ENCODE measurements at regions not wholly inside any gene's neighbourhood (a gene's known extent, or its start where the extent isn't known, plus 50 kb on each side); places are given as distances from the start of the nearest gene placed in this dataset.

GRCh38 chr7:41813286-41813685 lies 110.4 kb upstream of the INHBA start:
- TF ChIP-seq CTCF (IDR thresholded peaks at IDR 0.05; ENCODE audit: unreplicated experiment) = no peak
- Mint-ChIP-seq H3K4me3 (ENCODE audit: unreplicated experiment) (no peak overlapping the region), H3K4me1 (ENCODE audit: unreplicated experiment) (peaks cover 3% of the 10 kb centered on the region), H3K27ac (ENCODE audit: unreplicated experiment) (no peak overlapping the region), H3K36me3 (ENCODE audit: low read depth, unreplicated experiment) (no peaks in the 10 kb centered on the region), H3K9me3 (ENCODE audit: unreplicated experiment) (no peaks in the 10 kb centered on the region), H3K27me3 (ENCODE audit: unreplicated experiment) (no peaks in the 10 kb centered on the region)
- DNase-seq (ENCODE audit: low spot score) = no peak

GRCh38 chr7:41811941-41812340 lies 109.1 kb upstream of the INHBA start:
- H3K4me3 Mint-ChIP-seq (ENCODE audit: unreplicated experiment) = no peak overlapping the region
- no peaks in the 10 kb centered on the region for H3K27me3 Mint-ChIP-seq (ENCODE audit: unreplicated experiment)
- no peak for TF ChIP-seq CTCF (IDR thresholded peaks at IDR 0.05; ENCODE audit: unreplicated experiment)
- DNase-seq (ENCODE audit: low spot score) = no peak
- H3K4me1 Mint-ChIP-seq (ENCODE audit: unreplicated experiment) = peaks cover 3% of the 10 kb centered on the region
- no peaks in the 10 kb centered on the region for H3K9me3 Mint-ChIP-seq (ENCODE audit: unreplicated experiment)
- H3K36me3 Mint-ChIP-seq (ENCODE audit: low read depth, unreplicated experiment) = no peaks in the 10 kb centered on the region
- no peak overlapping the region for H3K27ac Mint-ChIP-seq (ENCODE audit: unreplicated experiment)

GRCh38 chr7:41809940-41810576 lies 107.2 kb upstream of the INHBA start:
- Mint-ChIP-seq H3K36me3 (ENCODE audit: low read depth, unreplicated experiment) (no peaks in the 10 kb centered on the region), H3K27me3 (ENCODE audit: unreplicated experiment) (no peaks in the 10 kb centered on the region), H3K27ac (ENCODE audit: unreplicated experiment) (no peak overlapping the region), H3K4me3 (ENCODE audit: unreplicated experiment) (no peak overlapping the region), H3K9me3 (ENCODE audit: unreplicated experiment) (no peaks in the 10 kb centered on the region), H3K4me1 (ENCODE audit: unreplicated experiment) (peaks cover 3% of the 10 kb centered on the region)
- no peak for TF ChIP-seq CTCF (IDR thresholded peaks at IDR 0.05; ENCODE audit: unreplicated experiment)
- no peak for DNase-seq (ENCODE audit: low spot score)

- TF ChIP-seq CTCF (IDR thresholded peaks at IDR 0.05; ENCODE audit: unreplicated experiment) = no peak
- Mint-ChIP-seq H3K27ac (ENCODE audit: unreplicated experiment) (no peak overlapping the region), H3K4me3 (ENCODE audit: unreplicated experiment) (no peak overlapping the region)
Observed at GRCh38 chr7:41809529-41809939, 106.6 kb upstream of the INHBA start.

GRCh38 chr7:41809116-41809515 lies 106.2 kb upstream of the INHBA start:
- no peaks in the 10 kb centered on the region for H3K27me3 Mint-ChIP-seq (ENCODE audit: unreplicated experiment)
- no peak for DNase-seq (ENCODE audit: low spot score)
- TF ChIP-seq CTCF (IDR thresholded peaks at IDR 0.05; ENCODE audit: unreplicated experiment) = no peak
- no peaks in the 10 kb centered on the region for H3K36me3 Mint-ChIP-seq (ENCODE audit: low read depth, unreplicated experiment)
- H3K4me1 Mint-ChIP-seq (ENCODE audit: unreplicated experiment) = peaks cover 3% of the 10 kb centered on the region
- no peaks in the 10 kb centered on the region for H3K9me3 Mint-ChIP-seq (ENCODE audit: unreplicated experiment)
- no peak overlapping the region for H3K27ac Mint-ChIP-seq (ENCODE audit: unreplicated experiment)
- no peak overlapping the region for H3K4me3 Mint-ChIP-seq (ENCODE audit: unreplicated experiment)

More at GRCh38 chr7:41809529-41809939, 106.6 kb upstream of the INHBA start:
- H3K27me3 Mint-ChIP-seq (ENCODE audit: unreplicated experiment) = no peaks in the 10 kb centered on the region
- H3K4me1 Mint-ChIP-seq (ENCODE audit: unreplicated experiment) = peaks cover 3% of the 10 kb centered on the region
- H3K36me3 Mint-ChIP-seq (ENCODE audit: low read depth, unreplicated experiment) = no peaks in the 10 kb centered on the region
- DNase-seq (ENCODE audit: low spot score) = no peak
- no peaks in the 10 kb centered on the region for H3K9me3 Mint-ChIP-seq (ENCODE audit: unreplicated experiment)

All from endothelial cell (in vitro differentiated cells).